GM21786 (cell line): ENCODE measurements at regions not wholly inside any gene's neighbourhood (a gene's known extent, or its start where the extent isn't known, plus 50 kb on each side); places are given as distances from the start of the nearest gene placed in this dataset.
"Not testable (repeated sequence)": the region's sequence is repeated elsewhere in the genome, so short reads cannot be mapped to it uniquely, and the experiment has no call there.

Source experiments
- ATAC-seq: cut with Tn5 transposase; IDR thresholded peaks from one replicate; pipeline ENCODE4 v1.9.1; 2021; ENCODE audit not compliant: unreplicated experiment

DNA sequence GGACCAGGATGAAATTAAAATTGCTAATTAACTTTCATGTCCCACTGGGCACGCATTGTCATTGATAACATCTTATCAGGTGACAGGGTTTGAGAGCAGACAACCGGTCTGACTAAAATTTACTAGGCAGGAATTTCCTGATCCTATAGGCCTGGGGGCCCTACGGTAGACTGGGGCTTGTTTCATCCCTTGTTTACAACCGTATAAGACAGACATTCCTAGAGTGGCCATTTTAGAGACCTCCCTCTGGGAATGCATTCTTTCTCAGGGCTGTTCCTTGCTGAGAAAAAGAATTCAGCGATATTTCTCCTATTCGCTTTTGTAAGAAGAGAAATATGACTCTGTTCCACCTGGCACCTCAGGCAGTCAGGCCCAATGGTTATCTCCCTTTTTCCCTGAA is 1737.8 kb upstream of the ACO1 start:
- ATAC-seq, result not testable (repeated sequence)

DNA sequence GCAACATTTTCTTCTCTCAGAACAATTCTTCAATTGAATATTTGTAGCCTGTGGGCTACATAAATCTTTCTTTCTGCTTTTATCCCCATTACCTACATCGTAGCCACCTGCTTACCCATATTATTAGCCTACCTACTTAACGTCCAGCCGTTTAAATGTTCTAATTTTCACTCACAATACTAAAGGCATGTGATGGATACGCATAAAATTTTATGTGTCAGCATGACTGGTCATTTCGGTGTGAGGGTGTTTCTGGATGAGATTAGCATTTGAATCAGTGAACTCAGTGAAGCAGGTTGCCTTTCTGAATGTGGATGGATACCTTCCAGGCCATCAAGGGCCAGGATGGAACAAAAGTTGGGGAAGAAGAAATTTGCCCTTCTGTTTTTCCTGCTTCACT is 1722.5 kb upstream of the ACO1 start:
- no peak for ATAC-seq

DNA sequence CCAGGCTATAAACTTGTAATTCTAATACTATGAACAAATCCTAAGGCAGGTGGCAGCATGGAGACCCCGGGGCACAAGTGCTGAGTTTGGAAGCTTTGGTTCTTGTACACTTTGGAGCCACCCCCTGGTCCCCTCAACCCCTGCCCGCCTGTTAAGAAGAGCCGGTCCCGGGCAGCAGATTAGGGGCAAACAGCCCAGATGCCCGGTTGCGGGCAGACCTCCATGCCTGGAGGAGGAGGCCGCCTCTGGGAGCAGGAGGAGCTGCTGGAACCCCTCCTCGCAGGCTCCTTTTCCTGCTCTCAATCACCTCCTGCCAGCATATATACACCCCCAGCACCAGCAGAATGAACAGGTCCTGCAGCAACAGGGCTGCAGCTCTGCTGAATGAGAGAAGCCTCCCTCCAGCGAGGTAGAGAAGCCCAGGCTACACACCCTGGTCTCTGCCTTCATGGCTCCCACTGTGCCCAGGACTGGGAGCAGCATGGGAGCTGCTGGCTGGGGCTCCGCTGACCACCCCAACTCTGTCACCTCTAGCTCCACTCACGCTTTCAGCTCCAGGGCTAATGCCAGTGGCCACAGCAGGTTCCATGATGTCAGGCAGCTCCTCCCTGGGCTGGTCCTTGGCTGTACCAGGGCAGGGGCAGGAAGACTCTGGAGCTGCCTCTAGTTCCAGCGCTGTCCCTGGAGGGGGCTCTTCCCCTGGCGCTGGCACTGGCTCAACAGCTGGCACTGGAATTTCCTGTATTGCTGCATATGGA is 1713.5 kb upstream of the ACO1 start:
- no peak for ATAC-seq

- ATAC-seq, result no peak
Measured at GRCh38 chr9:30673132-30673531, 1711.3 kb upstream of the ACO1 start.

DNA sequence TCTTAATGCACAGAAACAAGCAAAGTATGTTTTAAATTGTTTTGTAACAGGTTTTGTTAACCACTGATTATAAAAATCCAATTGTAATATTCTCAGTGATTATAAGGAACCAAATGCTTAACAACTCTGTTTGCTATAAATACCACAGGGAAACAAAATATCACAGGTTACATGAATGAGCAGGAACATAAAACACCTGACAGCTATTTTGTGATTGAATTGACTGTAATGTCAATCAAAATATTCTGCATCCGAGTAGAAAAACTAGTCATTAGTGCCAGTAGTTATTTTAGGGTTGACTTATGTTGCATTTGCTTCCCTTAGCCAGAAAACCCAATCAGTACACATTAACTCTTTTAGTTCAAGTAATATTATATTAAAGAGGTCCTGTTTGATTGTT is 1707.8 kb upstream of the ACO1 start:
- no peak for ATAC-seq

GRCh38 chr9:30677221-30677620 is 1707.2 kb upstream of the ACO1 start:
- ATAC-seq, result no peak

DNA sequence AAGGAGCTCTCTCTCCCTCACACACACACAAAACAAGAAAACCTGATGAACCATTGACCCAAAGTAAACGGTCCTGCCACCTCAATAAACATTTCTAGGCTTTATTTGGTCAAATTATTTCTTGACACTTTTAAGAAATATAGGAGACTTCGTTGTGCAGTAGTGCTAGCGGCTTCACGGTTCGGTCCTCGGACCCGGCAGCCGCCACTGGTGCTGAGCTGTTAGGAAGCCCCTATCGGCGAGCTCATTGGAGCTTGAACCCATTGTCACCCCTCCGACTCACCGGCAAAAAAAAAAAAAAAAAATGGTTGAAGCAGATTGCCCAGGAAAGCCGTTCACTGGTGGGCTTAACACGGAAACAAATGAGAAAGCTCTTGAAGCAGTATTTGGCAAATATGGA is 1695.6 kb upstream of the ACO1 start:
- ATAC-seq, result no peak

DNA sequence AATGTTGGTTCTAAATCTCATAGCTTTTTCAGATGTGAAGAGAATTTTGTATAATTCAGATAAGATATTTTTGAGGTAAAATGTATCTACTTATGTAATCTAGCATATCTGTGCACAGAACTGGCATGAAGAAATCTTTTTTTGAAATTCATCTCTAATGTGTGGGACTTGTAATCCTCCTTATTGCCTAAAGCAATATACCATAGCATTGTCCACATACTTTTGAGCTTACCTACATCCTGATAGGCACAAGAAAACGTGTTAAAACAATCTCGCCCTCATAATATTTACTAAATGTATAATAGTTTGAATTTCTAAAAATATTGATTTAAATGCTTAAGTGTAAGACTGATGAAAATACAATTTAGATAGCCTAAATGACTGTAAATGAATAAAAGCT is 1686.5 kb upstream of the ACO1 start:
- no peak for ATAC-seq

- no peak for ATAC-seq
Measured at GRCh38 chr9:30711591-30711990, 1672.9 kb upstream of the ACO1 start.

GRCh38 chr9:30713243-30713642 is 1671.2 kb upstream of the ACO1 start:
- no peak for ATAC-seq

DNA sequence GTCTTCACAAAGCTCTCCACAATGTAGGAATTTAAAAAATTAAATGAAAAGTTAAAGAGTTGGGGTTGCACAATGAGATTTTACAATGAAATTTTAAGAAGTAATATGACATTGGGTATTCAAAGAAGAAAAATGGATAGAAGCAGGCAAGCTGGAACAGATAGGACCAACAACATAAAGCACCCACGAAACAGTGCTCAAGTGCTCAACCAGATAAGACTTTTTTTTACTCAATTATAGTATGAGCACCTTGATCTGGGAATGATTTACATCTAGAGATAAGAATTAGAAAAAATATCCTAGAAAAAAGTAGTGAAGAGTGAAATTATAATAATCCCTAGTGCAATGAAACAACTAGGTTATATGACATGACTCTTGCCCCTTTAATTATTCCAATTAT is 1670.1 kb upstream of the ACO1 start:
- ATAC-seq, result no peak

GRCh38 chr9:30718483-30718882 is 1666.0 kb upstream of the ACO1 start:
- no peak for ATAC-seq

DNA sequence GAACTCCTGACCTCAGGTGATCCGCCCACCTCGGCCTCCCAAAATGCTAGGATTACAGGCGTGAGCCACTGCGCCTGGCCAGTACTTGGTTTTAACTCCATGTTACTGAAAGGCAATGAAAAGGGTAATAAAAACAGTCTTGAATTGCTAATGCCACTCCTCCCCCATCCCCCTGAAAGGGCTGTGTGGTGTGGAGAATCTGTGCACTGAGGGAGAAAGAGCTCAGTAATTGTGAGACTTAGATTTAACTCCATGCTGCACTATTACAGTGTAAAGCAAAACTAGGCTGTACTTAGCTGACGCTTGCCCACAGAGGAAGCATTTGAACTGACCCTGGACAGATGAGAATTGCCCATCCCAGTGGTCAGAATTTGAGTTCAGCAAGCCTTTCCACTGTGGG is 1662.4 kb upstream of the ACO1 start:
- ATAC-seq, result no peak

DNA sequence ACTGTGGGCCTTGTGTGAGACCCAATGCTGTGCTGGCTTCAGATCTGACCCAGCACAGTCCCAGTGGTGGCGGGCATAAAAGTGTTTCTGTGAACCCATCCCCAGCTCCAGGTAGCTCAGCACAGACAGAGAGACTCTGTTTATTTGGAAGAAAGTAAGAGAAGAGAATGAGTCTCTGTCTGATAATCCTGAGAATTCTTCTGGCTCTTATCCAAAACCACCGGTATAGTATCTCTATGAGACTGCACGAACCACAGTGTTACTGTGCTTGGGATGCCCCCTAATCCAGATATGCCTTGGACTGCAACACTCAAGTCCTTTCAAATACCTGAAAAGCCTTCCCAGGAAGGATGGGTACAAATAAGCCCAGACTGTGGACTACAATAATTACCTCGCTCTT is 1660.8 kb upstream of the ACO1 start:
- ATAC-seq, result no peak

GRCh38 chr9:30732060-30732459 is 1652.4 kb upstream of the ACO1 start:
- ATAC-seq, result no peak

- ATAC-seq, result no peak
Measured at GRCh38 chr9:30744871-30745270, 1639.6 kb upstream of the ACO1 start.

DNA sequence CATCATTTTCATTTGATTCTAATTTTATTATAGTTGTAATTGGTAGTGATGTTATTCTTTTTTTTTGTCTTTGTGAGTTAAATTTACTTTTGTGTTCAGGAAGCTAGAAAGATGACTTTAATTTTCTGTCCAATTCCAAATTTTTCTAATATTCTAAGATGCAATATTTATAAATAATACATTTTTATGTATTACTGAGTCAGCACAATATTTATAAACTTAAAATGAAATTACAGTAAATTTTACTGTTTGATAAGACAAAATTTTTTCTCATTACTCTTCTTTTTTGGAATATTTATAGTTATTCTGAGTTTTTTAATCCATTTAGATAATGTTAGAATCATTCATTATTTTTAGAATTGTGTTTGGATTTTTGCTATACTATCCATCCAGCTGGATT is 1637.9 kb upstream of the ACO1 start:
- no peak for ATAC-seq

DNA sequence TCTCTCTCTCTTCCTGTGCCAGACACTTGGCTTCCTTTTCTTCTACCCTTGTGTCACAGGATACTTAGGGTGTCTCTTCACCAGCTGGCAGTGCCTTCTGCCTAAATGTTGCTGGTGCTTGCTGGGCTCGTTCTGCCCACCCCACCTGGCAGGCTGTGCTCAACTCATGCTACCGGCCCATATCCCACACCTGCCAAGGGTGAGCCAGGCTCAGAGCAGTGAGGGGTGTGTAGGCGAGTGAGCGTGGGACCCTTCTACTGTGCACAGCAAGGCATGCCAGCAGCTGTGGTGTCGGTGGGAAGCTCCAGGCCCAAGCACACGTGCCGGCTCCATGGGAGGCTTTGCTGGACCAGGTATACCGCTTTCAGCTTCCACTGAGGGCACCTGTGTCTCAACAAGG is 1626.7 kb upstream of the ACO1 start:
- ATAC-seq, result no peak

- no peak for ATAC-seq
Measured at GRCh38 chr9:30758726-30759446, 1625.6 kb upstream of the ACO1 start.

DNA sequence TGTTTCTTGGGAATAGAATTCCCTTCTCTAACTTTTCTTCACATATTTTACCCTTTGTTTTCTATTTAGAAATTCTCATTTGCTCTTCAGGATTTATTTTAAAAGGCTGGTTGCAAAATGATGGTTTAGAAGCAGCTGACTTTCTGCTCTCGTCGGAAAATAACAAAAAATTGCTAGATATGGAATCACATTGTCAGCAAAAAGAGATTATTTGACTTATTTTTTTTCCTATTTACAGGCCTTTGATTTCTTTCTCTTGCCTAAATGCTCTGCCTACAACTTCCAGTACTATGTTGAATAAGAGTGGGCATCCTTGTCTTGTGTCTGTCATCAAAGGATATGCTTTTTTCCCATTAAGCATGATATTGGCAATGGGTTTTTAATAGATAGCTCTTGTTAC is 1619.1 kb upstream of the ACO1 start:
- ATAC-seq, result no peak

- no peak for ATAC-seq
Measured at GRCh38 chr9:30771163-30771708, 1613.2 kb upstream of the ACO1 start.

DNA sequence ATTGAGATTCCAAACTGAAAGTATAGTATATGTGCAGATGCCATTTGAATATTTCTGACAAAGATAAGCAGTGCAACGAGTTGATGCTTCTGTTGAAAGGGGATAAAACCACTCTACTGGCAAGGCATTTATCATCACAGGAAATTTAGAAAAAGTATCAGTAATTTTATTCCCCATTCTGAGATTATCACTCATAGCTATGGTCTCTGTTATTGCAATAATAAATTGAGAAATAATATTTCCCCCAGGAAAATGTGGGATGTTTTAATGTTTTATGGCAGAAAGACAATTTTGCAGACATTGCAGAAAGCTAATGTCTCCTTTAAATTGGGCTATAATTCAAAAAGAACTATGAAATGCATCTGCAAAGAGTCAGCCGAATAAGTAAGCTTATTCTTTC is 1612.7 kb upstream of the ACO1 start:
- no peak for ATAC-seq
